NCI-H1105 treated with DMSO at 0.1 percent for 48 hours (cell line): ENCODE measurements at regions not wholly inside any gene's neighbourhood (a gene's known extent, or its start where the extent isn't known, plus 50 kb on each side); places are given as distances from the start of the nearest gene placed in this dataset.
"Not testable (repeated sequence)": the region's sequence is repeated elsewhere in the genome, so short reads cannot be mapped to it uniquely, and the experiment has no call there.

Experiments
- DNase-seq: peaks from one replicate; lab custom pipeline; 2025; lab: John Stamatoyannopoulos, UW

- no peak for DNase-seq
Observed at GRCh38 chr17:71203953-71204352, 916.9 kb upstream of the SOX9 start.

GRCh38 chr17:71205951-71206350, 914.9 kb upstream of the SOX9 start:
- not testable (repeated sequence) for DNase-seq

GRCh38 chr17:71208111-71208704, 912.6 kb upstream of the SOX9 start:
- DNase-seq = no peak

- no peak for DNase-seq
Observed at GRCh38 chr17:71213936-71214335, 906.9 kb upstream of the SOX9 start.

- DNase-seq = no peak
Observed at GRCh38 chr17:71217769-71218168, 903.1 kb upstream of the SOX9 start.

GRCh38 chr17:71224824-71225575, 895.8 kb upstream of the SOX9 start:
- peak; percentile 78 for DNase-seq

- no peak for DNase-seq
Observed at GRCh38 chr17:71227841-71228240, 893.0 kb upstream of the SOX9 start.

- no peak for DNase-seq
Observed at GRCh38 chr17:71229070-71229469, 891.8 kb upstream of the SOX9 start.

- DNase-seq = no peak
Observed at GRCh38 chr17:71232801-71233559, 887.8 kb upstream of the SOX9 start.

- no peak for DNase-seq
Observed at GRCh38 chr17:71234349-71234748, 886.5 kb upstream of the SOX9 start.

GRCh38 chr17:71237903-71238538, 882.8 kb upstream of the SOX9 start:
- peak; percentile 48 for DNase-seq

GRCh38 chr17:71247441-71248015, 873.3 kb upstream of the SOX9 start:
- DNase-seq = no peak

GRCh38 chr17:71251276-71251675, 869.5 kb upstream of the SOX9 start:
- DNase-seq = no peak

GRCh38 chr17:71251951-71252350, 868.9 kb upstream of the SOX9 start:
- DNase-seq = no peak

- no peak for DNase-seq
Observed at GRCh38 chr17:71252436-71252835, 868.4 kb upstream of the SOX9 start.

- no peak for DNase-seq
Observed at GRCh38 chr17:71257096-71257495, 863.7 kb upstream of the SOX9 start.

- DNase-seq = peak; percentile 92
Observed at GRCh38 chr17:71260366-71260940, 860.4 kb upstream of the SOX9 start.

GRCh38 chr17:71262586-71262985, 858.2 kb upstream of the SOX9 start:
- DNase-seq = no peak

GRCh38 chr17:71267668-71268067, 853.2 kb upstream of the SOX9 start:
- no peak for DNase-seq

GRCh38 chr17:71269201-71269600, 851.6 kb upstream of the SOX9 start:
- DNase-seq = no peak

- DNase-seq = no peak
Observed at GRCh38 chr17:71273441-71273840, 847.4 kb upstream of the SOX9 start.

GRCh38 chr17:71276079-71276478, 844.7 kb upstream of the SOX9 start:
- DNase-seq = no peak
